ENCODE measurements at regions not wholly inside any gene's neighbourhood (a gene's known extent, or its start where the extent isn't known, plus 50 kb on each side); places are given as distances from the start of the nearest gene placed in this dataset.

DNA sequence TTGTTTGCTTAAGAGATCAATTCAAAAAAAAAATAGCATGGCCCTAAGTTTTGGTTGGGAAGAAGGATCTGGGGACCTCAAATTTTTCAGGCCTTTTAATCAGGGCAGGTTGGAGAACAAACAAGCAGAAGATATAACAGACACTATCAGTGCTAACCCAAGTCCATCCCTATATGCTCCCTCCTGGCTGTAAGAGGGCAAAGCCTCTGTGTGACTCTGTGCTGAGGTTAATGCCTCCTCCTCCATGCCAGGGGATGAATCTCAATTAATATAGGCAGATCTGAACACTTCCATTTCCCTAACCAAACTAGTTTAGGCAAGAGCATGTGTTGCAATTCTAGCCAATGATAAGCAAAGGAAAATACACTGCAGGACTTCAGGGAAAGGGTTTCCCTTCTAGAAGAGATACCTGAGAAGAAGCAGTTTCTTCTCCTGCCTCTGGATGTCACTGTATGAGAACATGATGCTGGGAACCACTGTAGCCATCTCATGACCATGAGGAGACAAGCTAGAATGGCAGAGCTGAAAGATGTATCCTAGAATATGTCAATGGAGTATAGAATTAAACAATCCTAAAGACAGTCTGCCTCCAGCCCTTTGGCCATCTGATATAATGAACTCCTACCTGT lies 76.0 kb downstream of the CHD9NB start:
- H3K4me1 Mint-ChIP-seq (ENCODE audit: low read depth), result no peaks in the 10 kb centered on the region
- no peaks in the 10 kb centered on the region for H3K9me3 Mint-ChIP-seq
- ChIA-PET POLR2A (no interaction called here), CTCF (no interaction called here)
- intact Hi-C loops (cut with DNase I, micrococcal nuclease), result no loop called here
- TF ChIP-seq, protein P1, sequence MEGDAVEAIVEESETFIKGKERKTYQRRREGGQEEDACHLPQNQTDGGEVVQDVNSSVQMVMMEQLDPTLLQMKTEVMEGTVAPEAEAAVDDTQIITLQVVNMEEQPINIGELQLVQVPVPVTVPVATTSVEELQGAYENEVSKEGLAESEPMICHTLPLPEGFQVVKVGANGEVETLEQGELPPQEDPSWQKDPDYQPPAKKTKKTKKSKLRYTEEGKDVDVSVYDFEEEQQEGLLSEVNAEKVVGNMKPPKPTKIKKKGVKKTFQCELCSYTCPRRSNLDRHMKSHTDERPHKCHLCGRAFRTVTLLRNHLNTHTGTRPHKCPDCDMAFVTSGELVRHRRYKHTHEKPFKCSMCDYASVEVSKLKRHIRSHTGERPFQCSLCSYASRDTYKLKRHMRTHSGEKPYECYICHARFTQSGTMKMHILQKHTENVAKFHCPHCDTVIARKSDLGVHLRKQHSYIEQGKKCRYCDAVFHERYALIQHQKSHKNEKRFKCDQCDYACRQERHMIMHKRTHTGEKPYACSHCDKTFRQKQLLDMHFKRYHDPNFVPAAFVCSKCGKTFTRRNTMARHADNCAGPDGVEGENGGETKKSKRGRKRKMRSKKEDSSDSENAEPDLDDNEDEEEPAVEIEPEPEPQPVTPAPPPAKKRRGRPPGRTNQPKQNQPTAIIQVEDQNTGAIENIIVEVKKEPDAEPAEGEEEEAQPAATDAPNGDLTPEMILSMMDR (IDR thresholded peaks at IDR 0.05), result no peak
- Histone ChIP-seq H3K4me1 (ENCODE audit: insufficient read depth, low read length) (no peaks in the 10 kb centered on the region), H3K27ac (ENCODE audit: low read depth in 1 of 2, low read length in 2 of 2) (no peak overlapping the region), H3K4me3 (ENCODE audit: low read length) (no peak overlapping the region), H3K36me3 (ENCODE audit: insufficient read depth, low read length) (no peaks in the 10 kb centered on the region), H3K9me3 (ENCODE audit: control insufficient read depth in 1 of 2, insufficient read depth in 1 of 2, low read length in 2 of 2) (no peaks in the 10 kb centered on the region), H3K27me3 (ENCODE audit: control insufficient read depth in 1 of 2, insufficient read depth in 2 of 2, low read length in 2 of 2) (peaks cover 3 to 14% of the 10 kb centered on the region in 2 experiments)
- H3K36me3 Mint-ChIP-seq (ENCODE audit: low read depth), result no peaks in the 10 kb centered on the region
- ATAC-seq (ENCODE audit: poor library complexity) (no peak), DNase-seq (peak in 1 of 14 experiments; percentile 1)
- H3K4me3 Mint-ChIP-seq, result no peak overlapping the region
- peaks cover 62% of the 10 kb centered on the region for H3K27me3 Mint-ChIP-seq
- H3K27ac Mint-ChIP-seq, result no peak overlapping the region

DNA sequence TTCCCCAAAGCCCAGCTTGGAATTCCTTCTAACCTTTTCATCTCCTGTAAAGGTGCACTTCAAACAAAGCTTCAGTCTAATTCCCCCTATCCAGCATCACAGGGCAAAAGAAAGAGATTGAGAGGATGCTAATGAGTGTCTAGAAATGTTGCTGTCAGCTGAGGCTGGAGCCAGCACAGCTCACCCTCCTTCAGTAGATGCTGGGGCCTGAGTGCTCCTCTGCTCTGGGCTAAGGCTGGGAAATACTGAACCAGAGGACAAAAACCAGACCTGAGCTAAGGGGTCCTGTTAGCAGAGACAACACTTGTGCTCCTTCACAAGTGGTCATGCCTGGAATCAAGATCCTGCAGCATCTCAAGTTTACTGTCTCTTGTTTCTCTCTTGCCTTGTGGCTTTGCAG lies 85.0 kb downstream of the CHD9NB start:
- Histone ChIP-seq H3K9me3 (ENCODE audit: control insufficient read depth in 1 of 2, insufficient read depth in 1 of 2, low read length in 2 of 2) (no peaks in the 10 kb centered on the region), H3K27ac (ENCODE audit: low read depth in 1 of 2, low read length in 2 of 2) (no peak overlapping the region), H3K4me1 (ENCODE audit: insufficient read depth, low read length) (no peaks in the 10 kb centered on the region), H3K27me3 (ENCODE audit: control insufficient read depth in 1 of 2, insufficient read depth in 2 of 2, low read length in 2 of 2) (no peaks in the 10 kb centered on the region), H3K4me3 (ENCODE audit: low read length) (no peak overlapping the region), H3K36me3 (ENCODE audit: insufficient read depth, low read length) (no peaks in the 10 kb centered on the region)
- ATAC-seq (ENCODE audit: poor library complexity) (no peak), DNase-seq (no peak)
- Mint-ChIP-seq H3K9me3 (no peaks in the 10 kb centered on the region), H3K27ac (no peak overlapping the region), H3K4me1 (ENCODE audit: low read depth) (no peaks in the 10 kb centered on the region), H3K36me3 (ENCODE audit: low read depth) (no peaks in the 10 kb centered on the region), H3K4me3 (no peak overlapping the region), H3K27me3 (peaks cover 11% of the 10 kb centered on the region)
- ChIA-PET CTCF (no interaction called here), POLR2A (no interaction called here)
- TF ChIP-seq, protein P1 (IDR thresholded peaks at IDR 0.05), result no peak
- intact Hi-C loops (cut with DNase I, micrococcal nuclease), result no loop called here

DNA sequence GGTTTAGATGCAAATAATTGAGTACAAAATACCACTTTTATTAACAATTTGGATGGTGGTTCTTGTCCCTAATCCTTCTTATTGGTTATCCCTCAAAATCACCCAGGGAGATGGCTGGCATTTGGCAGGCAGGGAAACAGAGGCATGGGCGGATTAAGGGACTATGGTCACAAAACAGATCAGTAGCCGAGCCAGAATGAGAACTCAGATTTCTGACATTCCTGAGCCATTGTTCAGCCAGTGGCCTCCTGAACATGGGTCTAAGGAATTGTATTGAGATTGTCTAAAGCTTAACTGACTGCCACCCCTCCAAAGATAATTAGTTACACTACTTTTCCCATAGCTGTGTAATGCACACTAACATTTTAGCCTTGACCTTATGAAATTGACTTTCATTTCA lies 88.4 kb downstream of the CHD9NB start:
- H3K27ac Mint-ChIP-seq, result no peak overlapping the region
- H3K36me3 Mint-ChIP-seq (ENCODE audit: low read depth), result no peaks in the 10 kb centered on the region
- Histone ChIP-seq H3K4me3 (ENCODE audit: low read length) (no peak overlapping the region), H3K27ac (ENCODE audit: low read depth in 1 of 2, low read length in 2 of 2) (no peak overlapping the region), H3K9me3 (ENCODE audit: control insufficient read depth in 1 of 2, insufficient read depth in 1 of 2, low read length in 2 of 2) (no peaks in the 10 kb centered on the region), H3K36me3 (ENCODE audit: insufficient read depth, low read length) (no peaks in the 10 kb centered on the region), H3K27me3 (ENCODE audit: control insufficient read depth in 1 of 2, insufficient read depth in 2 of 2, low read length in 2 of 2) (no peaks in the 10 kb centered on the region), H3K4me1 (ENCODE audit: insufficient read depth, low read length) (no peaks in the 10 kb centered on the region)
- ChIA-PET CTCF (no interaction called here), POLR2A (no interaction called here)
- H3K9me3 Mint-ChIP-seq, result no peaks in the 10 kb centered on the region
- H3K4me3 Mint-ChIP-seq, result no peak overlapping the region
- no peak for ATAC-seq (ENCODE audit: poor library complexity)
- no peaks in the 10 kb centered on the region for H3K4me1 Mint-ChIP-seq (ENCODE audit: low read depth)
- TF ChIP-seq, protein P1 (IDR thresholded peaks at IDR 0.05), result no peak
- DNase-seq, result no peak
- intact Hi-C loops (cut with DNase I, micrococcal nuclease), result no loop called here
- peaks cover 4% of the 10 kb centered on the region for H3K27me3 Mint-ChIP-seq

Measured in CD4-positive, alpha-beta T cell (primary cell).